HG03135 (cell line): ENCODE measurements at regions not wholly inside any gene's neighbourhood (a gene's known extent, or its start where the extent isn't known, plus 50 kb on each side); places are given as distances from the start of the nearest gene placed in this dataset.

Source experiments
- ATAC-seq: cut with Tn5 transposase; IDR thresholded peaks from one replicate; pipeline ENCODE4 v1.9.1; 2021; ENCODE audit warnings: mild to moderate bottlenecking, moderate library complexity; ENCODE audit not compliant: unreplicated experiment

DNA sequence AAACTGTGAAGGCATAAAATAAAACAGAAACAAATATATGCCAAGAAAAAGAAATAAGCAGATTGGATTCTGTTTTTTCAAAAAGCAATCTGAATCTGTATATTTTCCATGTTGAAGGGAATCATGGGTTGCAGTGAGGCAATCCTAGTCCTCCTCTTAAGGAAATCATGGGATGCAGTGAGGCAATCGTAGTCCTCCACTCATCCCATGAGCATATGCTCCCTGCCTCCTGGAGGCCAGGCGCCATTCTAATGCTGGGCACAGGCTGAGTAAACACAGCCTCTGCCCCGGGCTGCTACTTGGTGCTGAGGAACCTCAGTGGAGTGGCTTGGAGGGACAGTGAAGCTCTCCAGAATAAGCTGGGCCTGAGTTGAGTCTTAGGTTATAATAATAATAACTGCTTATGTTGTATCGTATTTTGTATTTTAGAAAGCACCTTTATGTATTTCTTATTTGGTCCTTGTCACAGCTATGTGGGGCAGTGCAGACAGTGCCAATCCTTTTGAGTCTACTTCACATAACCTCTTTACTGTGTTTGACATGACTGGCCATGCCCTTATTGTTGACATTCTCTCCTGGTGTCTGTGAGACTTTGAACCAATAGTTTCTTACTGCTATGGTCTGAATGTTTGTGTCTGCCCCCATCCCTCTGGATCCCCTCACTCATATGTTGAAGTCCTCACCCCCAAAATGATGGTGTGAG is 56.6 kb upstream of the CITED2 start:
- no peak for ATAC-seq

DNA sequence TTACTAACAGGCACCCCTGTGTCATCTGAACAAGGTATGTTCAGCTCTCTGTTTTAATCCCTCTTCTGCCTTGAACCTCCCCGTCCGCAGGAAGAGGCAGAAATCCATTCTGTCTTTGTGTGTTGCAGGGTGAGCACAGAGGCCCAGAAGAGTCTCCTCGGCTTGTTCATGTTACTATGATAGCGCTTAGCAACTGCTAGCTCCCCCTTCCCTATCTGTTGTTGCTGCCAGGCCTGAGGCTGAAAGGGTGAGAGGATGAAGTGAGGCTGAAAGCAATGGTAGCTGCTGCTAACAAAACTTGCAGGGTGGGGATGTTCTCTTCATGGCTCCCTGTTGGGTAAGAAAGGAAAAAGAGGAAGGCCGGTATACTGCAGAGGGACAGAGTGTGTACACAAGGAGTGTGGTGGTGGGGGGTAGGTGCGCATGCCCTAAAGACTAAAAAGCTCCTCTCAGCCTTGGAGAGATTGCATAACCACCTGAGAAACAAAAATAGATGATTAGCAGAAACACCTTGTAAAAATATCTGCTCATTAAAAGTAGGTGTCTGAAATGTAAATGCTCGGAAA is 55.2 kb upstream of the CITED2 start:
- no peak for ATAC-seq

- no peak for ATAC-seq
Measured at GRCh38 chr6:139427199-139427598, 52.8 kb upstream of the CITED2 start.

DNA sequence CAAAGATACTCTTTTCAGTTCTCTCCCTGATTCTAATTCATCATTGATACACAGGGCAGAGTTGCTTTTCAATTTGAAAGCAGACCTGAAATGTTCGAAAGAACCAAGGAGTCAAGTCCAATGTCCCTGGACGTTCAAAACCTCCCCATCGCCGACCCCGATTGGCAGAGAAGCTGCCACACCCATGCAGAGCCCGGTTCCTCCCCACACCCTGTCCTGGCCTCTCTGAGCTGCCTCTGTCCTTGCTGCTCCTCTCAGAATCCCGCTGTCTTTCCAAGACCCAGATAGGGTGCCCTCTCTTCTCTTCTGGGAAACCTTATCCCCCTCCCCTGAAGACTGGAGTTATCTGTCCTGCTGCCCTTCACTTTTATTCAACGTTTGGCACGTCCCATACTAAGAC is 52.3 kb upstream of the CITED2 start:
- no peak for ATAC-seq

DNA sequence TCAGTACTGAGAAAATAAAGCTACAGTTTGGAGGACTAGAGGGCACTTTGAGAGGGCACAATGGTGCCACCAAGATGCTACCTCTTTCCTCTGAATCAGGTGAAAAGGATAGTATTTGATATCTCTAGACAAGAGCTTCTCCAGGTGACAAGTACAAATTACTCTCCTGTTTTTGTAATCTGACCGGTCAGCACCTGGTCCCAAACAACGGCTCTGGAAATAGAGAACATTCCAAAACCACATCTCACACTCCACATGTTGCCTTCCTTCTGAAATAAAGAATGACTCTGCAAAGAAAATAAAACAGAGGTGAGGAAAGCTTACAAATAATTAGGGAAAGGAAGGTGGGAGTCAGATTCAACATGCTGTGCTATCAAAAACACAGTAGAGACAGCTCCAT is 51.3 kb upstream of the CITED2 start:
- ATAC-seq = no peak

GRCh38 chr6:139423971-139424667 is 49.7 kb upstream of the CITED2 start:
- ATAC-seq = no peak
